H9 (cell line): ENCODE measurements at regions not wholly inside any gene's neighbourhood (a gene's known extent, or its start where the extent isn't known, plus 50 kb on each side); places are given as distances from the start of the nearest gene placed in this dataset.
"Not testable (repeated sequence)": the region's sequence is repeated elsewhere in the genome, so short reads cannot be mapped to it uniquely, and the experiment has no call there.

Experiments used
- DNase-seq: peaks from one replicate; pipeline ENCODE4 v3.0.0-alpha.2; 2017
- H2AFZ ChIP-seq: one replicate; pipeline ENCODE4 v1.6.1; 2013; ENCODE audit warnings: mild to moderate bottlenecking, low read length, control low read depth, moderate library complexity
- H2AK5ac ChIP-seq: 2 replicates; pipeline ENCODE4 v1.6.1; 2013; ENCODE audit warnings: low read length, control low read depth, mixed read lengths; ENCODE audit not compliant: insufficient read length
- H2BK120ac ChIP-seq: one replicate; pipeline ENCODE4 v1.6.1; 2013; ENCODE audit warnings: low read depth, mild to moderate bottlenecking, low read length, control low read depth, inconsistent platforms; ENCODE audit not compliant: poor library complexity, severe bottlenecking
- H2BK12ac ChIP-seq: 2 replicates; pipeline ENCODE4 v1.6.1; 2013; ENCODE audit warnings: low read length, control low read depth, mixed read lengths, low read depth; ENCODE audit not compliant: insufficient read length
- H2BK15ac ChIP-seq: 2 replicates; pipeline ENCODE4 v1.6.1; 2013; ENCODE audit warnings: low read depth, low read length, control low read depth
- H2BK20ac ChIP-seq: one replicate; pipeline ENCODE4 v1.6.1; 2013; ENCODE audit warnings: low read depth, mild to moderate bottlenecking, low read length, control low read depth, inconsistent platforms; ENCODE audit not compliant: poor library complexity, severe bottlenecking
- H2BK5ac ChIP-seq: 2 replicates; pipeline ENCODE4 v1.6.1; 2013; ENCODE audit warnings: low read length, control low read depth, mixed read lengths; ENCODE audit not compliant: insufficient read length
- H3K14ac ChIP-seq: 2 replicates; pipeline ENCODE4 v1.6.1; 2013; ENCODE audit warnings: low read length, control low read depth; ENCODE audit not compliant: insufficient read depth
- H3K18ac ChIP-seq: 2 replicates; pipeline ENCODE4 v1.6.1; 2013; ENCODE audit warnings: low read depth, mild to moderate bottlenecking, mixed read lengths, low read length, control low read depth; ENCODE audit not compliant: insufficient read length
- H3K23ac ChIP-seq: 2 replicates; pipeline ENCODE4 v1.6.1; 2013; ENCODE audit warnings: low read length, control low read depth, mixed read lengths, low read depth; ENCODE audit not compliant: insufficient read length
- H3K23me2 ChIP-seq: 2 replicates; pipeline ENCODE4 v1.6.1; 2013; ENCODE audit warnings: low read depth, mild to moderate bottlenecking, mixed read lengths, low read length, control low read depth; ENCODE audit not compliant: insufficient read length, poor library complexity, severe bottlenecking
- H3K27ac ChIP-seq: 2 replicates; pipeline ENCODE4 v1.5.1; 2013; ENCODE audit warnings: low read length, control low read depth, mixed read lengths, low read depth; ENCODE audit not compliant: insufficient read length
- H3K27me3 ChIP-seq: 2 replicates; pipeline ENCODE4 v1.6.1; 2013; ENCODE audit warnings: low read length, control low read depth, inconsistent platforms; ENCODE audit not compliant: insufficient read depth
- H3K4ac ChIP-seq: 2 replicates; pipeline ENCODE4 v1.6.1; 2013; ENCODE audit warnings: low read depth, mild to moderate bottlenecking, control low read depth, inconsistent platforms, low read length, moderate library complexity
- H3K4me1 ChIP-seq: 2 replicates; pipeline ENCODE4 v1.6.1; 2013; ENCODE audit warnings: low read length, control low read depth, inconsistent platforms; ENCODE audit not compliant: insufficient read depth
- H3K4me2 ChIP-seq: 2 replicates; pipeline ENCODE4 v1.6.1; 2013; ENCODE audit warnings: low read length, control low read depth, mixed read lengths; ENCODE audit not compliant: insufficient read length, insufficient read depth
- H3K56ac ChIP-seq: 2 replicates; pipeline ENCODE4 v1.6.1; 2013; ENCODE audit warnings: low read depth, mild to moderate bottlenecking, mixed read lengths, low read length, control low read depth; ENCODE audit not compliant: insufficient read length
- H3K79me1 ChIP-seq: 2 replicates; pipeline ENCODE4 v1.6.1; 2013; ENCODE audit warnings: low read depth, mild to moderate bottlenecking, moderate library complexity, low read length, control low read depth, inconsistent platforms; ENCODE audit not compliant: insufficient read depth, poor library complexity, severe bottlenecking
- H3K79me2 ChIP-seq: 2 replicates; pipeline ENCODE4 v1.6.1; 2013; ENCODE audit warnings: low read length, control low read depth, inconsistent platforms; ENCODE audit not compliant: insufficient read depth
- H3K9ac ChIP-seq: 2 replicates; pipeline ENCODE4 v1.6.1; 2013; ENCODE audit warnings: low read length, control low read depth, mixed read lengths; ENCODE audit not compliant: insufficient read length; ENCODE audit errors: extremely low read depth
- H3K9me3 ChIP-seq: one replicate; pipeline ENCODE4 v1.6.1; 2013; ENCODE audit warnings: low read depth, low read length, inconsistent platforms; ENCODE audit not compliant: control insufficient read depth
- H3T11ph ChIP-seq: one replicate; pipeline ENCODE4 v1.6.1; 2013; ENCODE audit warnings: mild to moderate bottlenecking, low read length, control low read depth, inconsistent platforms
- H4K20me1 ChIP-seq: one replicate; pipeline ENCODE4 v1.6.1; 2013; ENCODE audit not compliant: control insufficient read depth, insufficient read length, insufficient read depth
- H4K5ac ChIP-seq: 2 replicates; pipeline ENCODE4 v1.6.1; 2013; ENCODE audit warnings: low read depth, mild to moderate bottlenecking, mixed read lengths, low read length, control low read depth; ENCODE audit not compliant: insufficient read length
- H4K8ac ChIP-seq: replicated peaks from 2 replicates; pipeline ENCODE4 v1.6.1; 2013; ENCODE audit warnings: low read length, control low read depth, mixed read lengths, low read depth; ENCODE audit not compliant: insufficient read length
- H4K91ac ChIP-seq: 2 replicates; pipeline ENCODE4 v1.6.1; 2013; ENCODE audit warnings: low read depth, mild to moderate bottlenecking, moderate library complexity, mixed read lengths, low read length, control low read depth; ENCODE audit not compliant: insufficient read length
- H3K27ac Mint-ChIP-seq, 3 experiments: 2 replicates in 2 of 3; 3 replicates in 1 of 3; pipeline ENCODE4 v1.8.0; 2020 to 2021; ENCODE audit warnings: mixed read lengths in 3 of 3, mild to moderate bottlenecking in 1 of 3, moderate library complexity in 1 of 3
- H3K27me3 Mint-ChIP-seq: 2 replicates; pipeline ENCODE4 v1.8.0; 2021; ENCODE audit warnings: low read depth, mild to moderate bottlenecking, moderate library complexity, mixed read lengths
- H3K36me3 Mint-ChIP-seq, 3 experiments: 2 replicates in 2 of 3; 3 replicates in 1 of 3; pipeline ENCODE4 v1.8.0; 2020 to 2021; ENCODE audit warnings: low read depth in 3 of 3, mixed read lengths in 3 of 3; ENCODE audit not compliant: insufficient read depth in 1 of 3
- H3K4me1 Mint-ChIP-seq, 2 experiments: 2 replicates each; pipeline ENCODE4 v1.8.0; 2020; ENCODE audit warnings: mixed read lengths in 2 of 2
- H3K4me3 Mint-ChIP-seq, 2 experiments: 2 replicates in 1 of 2; 3 replicates in 1 of 2; pipeline ENCODE4 v1.8.0; 2020 to 2021; ENCODE audit warnings: mild to moderate bottlenecking in 2 of 2, mixed read lengths in 2 of 2, moderate library complexity in 1 of 2
- H3K9me3 Mint-ChIP-seq, 2 experiments: 2 replicates in 1 of 2; 3 replicates in 1 of 2; pipeline ENCODE4 v1.8.0; 2020; ENCODE audit warnings: mild to moderate bottlenecking in 2 of 2, mixed read lengths in 2 of 2, moderate library complexity in 1 of 2
- WGBS: extraction: QIAGEN DNeasy Blood & Tissue Kit; methylation state at CpG from one replicate; pipeline ENCODE4 v1.1.7; 2013; ENCODE audit warnings: missing lambda C conversion rate, low lambda C conversion rate, mixed read lengths; ENCODE audit not compliant: insufficient read length; ENCODE audit errors: extremely low coverage; 5-methylcytosine and 5-hydroxymethylcytosine counted together

DNA sequence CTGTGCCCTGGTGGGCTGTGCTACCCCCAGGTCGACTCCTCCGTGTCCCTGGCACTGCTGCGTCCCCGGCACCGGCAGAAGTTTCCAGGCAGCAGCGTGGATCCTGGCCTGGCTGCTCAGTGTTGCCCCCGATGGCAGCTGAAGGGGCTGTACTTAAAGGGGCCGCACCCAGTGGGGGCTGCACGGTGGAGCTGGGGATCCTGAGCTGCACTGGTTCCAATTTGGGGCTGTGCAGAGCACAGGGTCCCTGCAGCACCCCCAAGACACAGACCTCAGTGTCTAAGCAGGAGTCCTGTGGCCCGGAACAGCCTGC is 253.8 kb downstream of the ANKRD30B start:
- not testable (repeated sequence) for DNase-seq, H4K8ac ChIP-seq, H3K79me1 ChIP-seq, H3K14ac ChIP-seq, H3K4me1 ChIP-seq, H3K27ac Mint-ChIP-seq, H3K36me3 Mint-ChIP-seq, H3K23me2 ChIP-seq, H2BK12ac ChIP-seq, H2AK5ac ChIP-seq, H2BK5ac ChIP-seq, H4K91ac ChIP-seq, H3K56ac ChIP-seq, H2AFZ ChIP-seq, H2BK120ac ChIP-seq, H3K79me2 ChIP-seq, H3T11ph ChIP-seq, H3K4me1 Mint-ChIP-seq, H3K27me3 Mint-ChIP-seq, H3K27ac ChIP-seq, H3K4me3 Mint-ChIP-seq, H3K18ac ChIP-seq, H2BK15ac ChIP-seq, H2BK20ac ChIP-seq, H4K5ac ChIP-seq, H3K27me3 ChIP-seq, H3K4me2 ChIP-seq, H3K4ac ChIP-seq, H3K23ac ChIP-seq, H3K9ac ChIP-seq, H4K20me1 ChIP-seq
- peaks cover 36% of the 10 kb centered on the region for H3K9me3 ChIP-seq
- no CpG with 5 or more reads among the region's 10 CpGs for WGBS
- H3K9me3 Mint-ChIP-seq, result peaks cover 49 to 75% of the 10 kb centered on the region in 2 experiments

DNA sequence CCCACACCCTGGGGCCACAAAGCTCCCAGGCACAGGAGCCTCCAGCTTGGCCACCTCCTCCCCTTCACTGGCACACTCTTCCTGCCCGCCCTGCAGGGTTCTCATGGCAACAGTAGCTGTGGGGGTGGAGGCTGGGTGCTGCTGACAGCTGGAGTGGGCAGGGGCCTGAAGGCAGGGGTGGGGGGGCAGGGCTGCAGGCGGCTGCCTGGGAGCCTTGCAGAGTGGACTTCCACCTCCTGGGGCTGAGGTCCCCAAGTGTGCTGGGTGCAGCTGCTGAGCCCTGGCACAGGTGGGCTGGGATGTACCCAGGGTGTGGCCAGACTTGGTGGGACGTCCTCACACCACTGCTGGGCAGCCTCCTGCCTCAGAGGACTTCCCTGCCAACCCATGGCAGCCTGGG is 254.8 kb downstream of the ANKRD30B start:
- H3K4me1 ChIP-seq, H3K4me1 Mint-ChIP-seq, DNase-seq, H4K20me1 ChIP-seq, H3K79me2 ChIP-seq, H4K91ac ChIP-seq, H2AK5ac ChIP-seq, H2BK20ac ChIP-seq, H3K23me2 ChIP-seq, H2BK5ac ChIP-seq, H4K8ac ChIP-seq, H2BK15ac ChIP-seq, H3K56ac ChIP-seq, H3K4me2 ChIP-seq, H3K23ac ChIP-seq, H3K4me3 Mint-ChIP-seq, H3K9ac ChIP-seq, H3K14ac ChIP-seq, H3K79me1 ChIP-seq, H2BK12ac ChIP-seq, H3K18ac ChIP-seq, H3K27me3 ChIP-seq, H3K27ac ChIP-seq, H4K5ac ChIP-seq, H2BK120ac ChIP-seq, H3K27me3 Mint-ChIP-seq, H3K27ac Mint-ChIP-seq, H2AFZ ChIP-seq, H3K4ac ChIP-seq, H3T11ph ChIP-seq: not testable (repeated sequence)
- Mint-ChIP-seq H3K36me3 (peaks cover 3 to 11% (median 5%) of the 10 kb centered on the region in 3 experiments; a peak in 6 of 7 replicates), H3K9me3 (peaks cover 51 to 76% of the 10 kb centered on the region in 2 experiments)
- H3K9me3 ChIP-seq, result peaks cover 36% of the 10 kb centered on the region
- no CpG with 5 or more reads among the region's 3 CpGs for WGBS
